Duodenal mucosa (tissue), 2 donors: ENCODE measurements at regions not wholly inside any gene's neighbourhood (a gene's known extent, or its start where the extent isn't known, plus 50 kb on each side); places are given as distances from the start of the nearest gene placed in this dataset.

Experiments
- H3K27ac ChIP-seq: one replicate; pipeline ENCODE4 v1.7.0; 2013; ENCODE audit warnings: low read depth, low read length
- H3K27me3 ChIP-seq, 2 donors: one replicate each; pipeline ENCODE4 v1.7.0; 2013; ENCODE audit warnings: low read length in 2 of 2, control low read depth in 1 of 2; ENCODE audit not compliant: insufficient read depth in 2 of 2, control insufficient read depth in 1 of 2
- H3K36me3 ChIP-seq, 2 donors: one replicate each; pipeline ENCODE4 v1.7.0; 2013; ENCODE audit warnings: low read length in 2 of 2, control low read depth in 1 of 2; ENCODE audit not compliant: insufficient read depth in 2 of 2, control insufficient read depth in 1 of 2
- H3K4me1 ChIP-seq, 2 donors: one replicate each; pipeline ENCODE4 v1.7.0; 2013; ENCODE audit warnings: low read length in 2 of 2, control low read depth in 1 of 2; ENCODE audit not compliant: insufficient read depth in 2 of 2, control insufficient read depth in 1 of 2
- H3K4me3 ChIP-seq, 2 donors: one replicate each; pipeline ENCODE4 v1.7.0; 2013; ENCODE audit warnings: low read length in 2 of 2, low read depth in 1 of 2
- H3K9ac ChIP-seq, 2 donors: one replicate each; pipeline ENCODE4 v1.7.0; 2013; ENCODE audit warnings: low read length in 2 of 2, low read depth in 1 of 2
- H3K9me3 ChIP-seq, 2 donors: one replicate each; pipeline ENCODE4 v1.7.0; 2013; ENCODE audit warnings: low read length in 2 of 2, control low read depth in 1 of 2; ENCODE audit not compliant: control insufficient read depth in 1 of 2

GRCh38 chr1:199269241-199269640 is 630.4 kb downstream of the PTPRC start:
- no peaks in the 10 kb centered on the region for H3K4me1 ChIP-seq
- H3K27me3 ChIP-seq, result no peaks in the 10 kb centered on the region
- no peaks in the 10 kb centered on the region for H3K36me3 ChIP-seq
- no peak overlapping the region for H3K27ac ChIP-seq
- H3K9ac ChIP-seq, result no peak overlapping the region
- H3K9me3 ChIP-seq, result no peaks in the 10 kb centered on the region
- H3K4me3 ChIP-seq, result no peak overlapping the region

DNA sequence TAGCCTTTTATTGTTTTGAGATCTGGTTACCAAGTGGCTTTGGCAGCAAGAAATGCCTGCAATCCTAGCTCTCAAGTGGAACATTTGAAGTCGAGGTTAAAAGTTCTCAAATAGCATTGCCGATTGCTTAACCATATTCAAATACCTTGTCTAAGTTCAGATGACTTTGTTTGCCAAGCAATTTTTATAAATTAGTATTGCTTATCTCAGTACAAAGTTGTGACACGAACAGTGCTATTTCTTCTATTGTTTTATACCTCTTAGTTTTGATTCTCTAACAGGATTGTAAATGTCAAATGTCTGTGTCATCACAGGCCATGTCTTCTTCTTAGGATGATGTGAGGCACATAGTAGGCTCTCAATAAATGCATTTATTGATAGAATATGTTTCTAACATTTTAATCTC is 633.3 kb downstream of the PTPRC start:
- Histone ChIP-seq H3K9ac (no peak overlapping the region), H3K4me3 (no peak overlapping the region), H3K36me3 (no peaks in the 10 kb centered on the region), H3K27ac (no peak overlapping the region), H3K9me3 (no peaks in the 10 kb centered on the region), H3K27me3 (no peaks in the 10 kb centered on the region), H3K4me1 (no peaks in the 10 kb centered on the region)

DNA sequence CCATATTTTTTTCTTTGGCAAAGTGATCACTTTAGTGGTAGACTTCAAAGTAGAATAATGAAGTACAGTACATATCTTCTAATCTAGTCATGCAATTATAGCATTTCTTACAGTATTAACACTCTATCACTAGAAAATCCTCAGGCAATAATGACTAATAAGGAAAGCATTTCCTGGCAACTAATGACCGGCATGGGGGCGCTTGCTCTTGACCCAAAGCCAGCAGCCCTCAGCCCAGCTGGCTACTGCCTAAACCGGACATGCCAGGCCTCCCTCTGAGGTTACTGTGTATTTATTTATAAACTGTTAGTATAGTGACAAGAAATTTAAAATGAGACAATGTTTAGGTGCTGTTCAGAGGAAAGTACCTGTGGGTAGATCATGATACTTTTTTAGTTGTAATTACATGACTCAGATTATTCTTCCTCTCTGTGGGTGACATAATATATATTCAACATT is 633.8 kb downstream of the PTPRC start:
- Histone ChIP-seq H3K9me3 (no peaks in the 10 kb centered on the region), H3K36me3 (no peaks in the 10 kb centered on the region), H3K4me3 (no peak overlapping the region), H3K27me3 (no peaks in the 10 kb centered on the region), H3K4me1 (no peaks in the 10 kb centered on the region), H3K27ac (no peak overlapping the region), H3K9ac (no peak overlapping the region)

DNA sequence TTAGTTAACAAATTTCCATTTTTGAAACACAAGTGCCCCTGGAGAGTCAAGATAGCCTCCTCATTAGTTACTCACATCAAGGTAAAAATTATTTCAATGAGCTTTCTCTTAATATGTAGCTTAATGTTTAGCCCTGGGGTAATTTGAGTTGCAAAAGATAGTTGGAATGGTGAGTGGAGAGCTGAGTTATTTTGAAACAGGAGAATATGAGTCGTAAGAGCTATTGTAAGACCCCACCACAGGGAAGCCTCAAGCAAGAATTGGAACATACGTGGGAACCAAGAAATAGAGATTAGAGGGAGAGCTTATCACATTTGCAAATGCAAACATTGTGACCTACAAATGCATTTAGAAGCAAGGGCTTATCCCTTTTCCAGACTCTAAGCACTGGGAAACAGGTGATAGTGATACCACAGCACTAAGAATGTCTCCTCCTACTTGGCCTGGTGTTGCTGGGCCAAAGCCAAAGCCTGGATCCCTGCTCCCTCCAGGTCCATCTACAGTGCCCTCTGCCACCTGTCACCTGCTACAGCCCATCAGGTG is 635.1 kb downstream of the PTPRC start:
- no peak overlapping the region for H3K4me3 ChIP-seq
- no peak overlapping the region for H3K9ac ChIP-seq
- H3K27me3 ChIP-seq, result no peaks in the 10 kb centered on the region
- H3K9me3 ChIP-seq, result no peaks in the 10 kb centered on the region
- H3K27ac ChIP-seq, result no peak overlapping the region
- no peaks in the 10 kb centered on the region for H3K36me3 ChIP-seq
- no peaks in the 10 kb centered on the region for H3K4me1 ChIP-seq

- no peak overlapping the region for H3K4me3 ChIP-seq
- no peaks in the 10 kb centered on the region for H3K36me3 ChIP-seq
- H3K9ac ChIP-seq, result no peak overlapping the region
- no peaks in the 10 kb centered on the region for H3K9me3 ChIP-seq
- H3K27ac ChIP-seq, result no peak overlapping the region
- H3K4me1 ChIP-seq, result no peaks in the 10 kb centered on the region
- H3K27me3 ChIP-seq, result no peaks in the 10 kb centered on the region
These were observed 640.2 kb downstream of the PTPRC start for GRCh38 chr1:199279067-199279466.

DNA sequence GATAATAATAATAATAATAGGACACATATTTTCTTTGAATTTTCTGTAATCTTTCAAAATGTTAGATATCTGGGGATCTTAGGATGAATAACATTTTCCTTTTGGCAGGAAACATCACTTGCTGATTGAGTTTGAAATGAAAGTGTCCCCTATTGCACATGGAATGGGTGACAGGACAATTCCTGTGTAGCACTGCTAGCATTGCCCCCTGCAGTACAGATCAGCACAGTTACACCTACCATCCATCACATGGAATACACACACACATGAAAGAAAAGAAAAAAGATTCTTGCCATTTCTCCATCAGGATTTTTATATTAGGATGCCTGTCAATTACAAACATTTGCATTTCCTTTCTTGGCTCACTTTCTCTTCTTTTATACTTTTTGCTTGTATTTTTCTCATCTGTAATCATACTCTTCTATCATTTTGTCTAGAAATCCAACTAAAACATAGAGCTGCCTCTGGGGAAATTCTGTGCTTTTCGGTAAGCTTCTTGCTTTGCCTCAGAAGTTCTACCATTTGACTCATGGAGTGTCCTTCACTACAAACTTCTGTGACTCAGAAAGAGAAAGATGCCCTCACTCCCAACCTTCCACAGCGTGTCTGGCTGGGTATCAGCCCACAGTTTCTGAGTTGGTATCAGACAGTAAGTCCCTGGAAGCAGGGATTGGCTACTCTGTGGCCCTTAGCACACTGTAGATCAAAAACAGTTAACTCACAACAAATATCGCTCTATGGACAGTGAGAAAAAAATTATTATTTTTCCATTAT is 641.2 kb downstream of the PTPRC start:
- Histone ChIP-seq H3K27ac (no peak overlapping the region), H3K4me3 (no peak overlapping the region)

GRCh38 chr1:199282751-199283305 is 644.0 kb downstream of the PTPRC start:
- H3K4me1 ChIP-seq, result no peaks in the 10 kb centered on the region
- H3K9me3 ChIP-seq, result no peaks in the 10 kb centered on the region
- H3K4me3 ChIP-seq, result no peak overlapping the region
- no peaks in the 10 kb centered on the region for H3K36me3 ChIP-seq
- no peak overlapping the region for H3K9ac ChIP-seq
- H3K27me3 ChIP-seq, result no peaks in the 10 kb centered on the region
- H3K27ac ChIP-seq, result no peak overlapping the region

More for the DNA sequence above, 641.2 kb downstream of the PTPRC start:
- no peaks in the 10 kb centered on the region for H3K4me1 ChIP-seq
- H3K27me3 ChIP-seq, result no peaks in the 10 kb centered on the region
- H3K9me3 ChIP-seq, result no peaks in the 10 kb centered on the region
- H3K36me3 ChIP-seq, result no peaks in the 10 kb centered on the region
- H3K9ac ChIP-seq, result no peak overlapping the region

DNA sequence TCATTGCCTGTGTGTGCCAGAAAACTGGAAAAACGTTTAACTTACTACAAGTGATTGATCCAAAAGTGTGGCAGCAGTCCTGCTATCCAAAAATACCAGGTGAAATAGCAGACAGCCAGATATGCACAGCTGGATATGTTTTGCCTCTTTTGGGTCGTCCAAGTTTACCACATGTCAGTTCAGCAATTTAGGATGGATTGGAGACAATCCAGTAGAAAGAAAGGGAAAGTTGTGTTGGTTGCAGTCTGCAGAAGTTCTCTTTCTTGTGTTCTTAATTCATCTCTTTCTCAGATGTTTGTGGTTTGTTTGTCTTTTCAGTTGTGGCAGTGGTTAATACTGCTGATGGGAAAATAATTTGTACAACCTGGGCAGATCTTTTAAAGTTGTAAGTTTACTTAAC is 645.0 kb downstream of the PTPRC start:
- Histone ChIP-seq H3K9me3 (no peaks in the 10 kb centered on the region), H3K36me3 (no peaks in the 10 kb centered on the region), H3K27ac (no peak overlapping the region), H3K27me3 (no peaks in the 10 kb centered on the region), H3K4me1 (no peaks in the 10 kb centered on the region), H3K4me3 (no peak overlapping the region), H3K9ac (no peak overlapping the region)

DNA sequence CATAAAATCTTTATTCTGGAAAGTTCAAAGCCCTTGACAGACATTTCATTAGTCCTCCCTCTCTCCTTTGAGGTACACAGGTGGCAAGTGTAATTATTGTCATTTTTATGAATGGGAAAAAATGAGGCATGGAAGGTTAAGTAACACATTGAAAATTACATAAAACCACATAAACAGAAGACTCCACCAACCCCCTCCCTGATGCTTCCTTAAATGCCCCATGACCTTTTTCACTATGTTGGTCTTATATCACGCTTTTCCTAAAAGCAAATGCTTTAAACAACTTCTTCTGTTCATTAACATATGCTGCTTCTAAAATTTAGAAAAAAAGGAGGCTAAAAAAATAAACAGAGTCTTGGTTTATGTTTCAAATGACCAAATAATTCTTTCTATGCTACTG is 648.4 kb downstream of the PTPRC start:
- no peak overlapping the region for H3K27ac ChIP-seq

GRCh38 chr1:199287647-199288046 is 648.8 kb downstream of the PTPRC start:
- Histone ChIP-seq H3K4me1 (no peaks in the 10 kb centered on the region), H3K27ac (no peak overlapping the region), H3K36me3 (no peaks in the 10 kb centered on the region), H3K9me3 (no peaks in the 10 kb centered on the region), H3K27me3 (no peaks in the 10 kb centered on the region), H3K4me3 (no peak overlapping the region), H3K9ac (no peak overlapping the region)

More for the DNA sequence above, 648.4 kb downstream of the PTPRC start:
- no peaks in the 10 kb centered on the region for H3K27me3 ChIP-seq
- no peak overlapping the region for H3K9ac ChIP-seq
- no peak overlapping the region for H3K4me3 ChIP-seq
- H3K4me1 ChIP-seq, result no peaks in the 10 kb centered on the region
- H3K9me3 ChIP-seq, result no peaks in the 10 kb centered on the region
- no peaks in the 10 kb centered on the region for H3K36me3 ChIP-seq
